ENCODE measurements at regions not wholly inside any gene's neighbourhood (a gene's known extent, or its start where the extent isn't known, plus 50 kb on each side); places are given as distances from the start of the nearest gene placed in this dataset.

GRCh38 chr5:119808474-119808873 lies 179.1 kb downstream of the FAM170A start:
- H3K4me3 Mint-ChIP-seq, result no peak overlapping the region
- peaks cover 3% of the 10 kb centered on the region for H3K27me3 Mint-ChIP-seq (ENCODE audit: low read depth, poor library complexity)
- H3K9me3 Mint-ChIP-seq, result peaks cover 41% of the 10 kb centered on the region
- peaks cover 16% of the 10 kb centered on the region for H3K36me3 Mint-ChIP-seq (ENCODE audit: low read depth)
- H3K4me1 Mint-ChIP-seq, result peaks cover 5% of the 10 kb centered on the region
- DNase-seq, result no peak
- TF ChIP-seq CTCF (IDR thresholded peaks at IDR 0.05), result no peak
- no peak overlapping the region for H3K27ac Mint-ChIP-seq

GRCh38 chr5:119810217-119810616 lies 180.9 kb downstream of the FAM170A start:
- H3K36me3 Mint-ChIP-seq (ENCODE audit: low read depth), result peaks cover 16% of the 10 kb centered on the region
- H3K27me3 Mint-ChIP-seq (ENCODE audit: low read depth, poor library complexity), result peaks cover 3% of the 10 kb centered on the region
- no peak overlapping the region for H3K4me3 Mint-ChIP-seq

GRCh38 chr5:119811458-119811857 lies 182.1 kb downstream of the FAM170A start:
- peaks cover 16% of the 10 kb centered on the region for H3K36me3 Mint-ChIP-seq (ENCODE audit: low read depth)
- no peak overlapping the region for H3K27ac Mint-ChIP-seq
- no peak for TF ChIP-seq CTCF (IDR thresholded peaks at IDR 0.05)

More at GRCh38 chr5:119810217-119810616, 180.9 kb downstream of the FAM170A start:
- Mint-ChIP-seq H3K9me3 (peaks cover 33% of the 10 kb centered on the region), H3K4me1 (peaks cover 5% of the 10 kb centered on the region), H3K27ac (no peak overlapping the region)
- DNase-seq, result no peak
- no peak for TF ChIP-seq CTCF (IDR thresholded peaks at IDR 0.05)

DNA sequence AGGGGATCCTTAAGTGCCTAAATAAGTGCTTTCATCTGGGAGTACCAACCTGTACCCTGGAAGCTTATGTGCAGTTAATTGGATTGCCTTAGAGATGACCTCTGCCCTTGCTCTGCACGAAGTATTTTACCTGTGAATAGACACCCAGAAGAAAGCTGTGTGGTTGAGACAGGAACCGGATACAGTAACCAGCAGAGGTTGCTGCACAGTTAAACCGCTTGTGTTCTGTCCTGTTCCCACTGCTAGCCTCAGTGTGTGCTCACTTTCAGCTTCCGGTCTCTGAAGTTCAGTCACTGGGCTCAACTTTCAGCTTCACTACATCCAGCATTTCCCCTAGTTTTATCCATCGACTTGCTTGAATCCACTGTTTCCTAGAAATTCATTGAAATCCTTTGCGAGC lies 185.3 kb downstream of the FAM170A start:
- H3K4me1 Mint-ChIP-seq, result peaks cover 5% of the 10 kb centered on the region
- no peak overlapping the region for H3K27ac Mint-ChIP-seq
- H3K4me3 Mint-ChIP-seq, result no peak overlapping the region
- H3K9me3 Mint-ChIP-seq, result peaks cover 6% of the 10 kb centered on the region
- TF ChIP-seq CTCF (IDR thresholded peaks at IDR 0.05), result no peak
- H3K27me3 Mint-ChIP-seq (ENCODE audit: low read depth, poor library complexity), result no peaks in the 10 kb centered on the region
- DNase-seq, result no peak
- no peaks in the 10 kb centered on the region for H3K36me3 Mint-ChIP-seq (ENCODE audit: low read depth)

More at GRCh38 chr5:119811458-119811857, 182.1 kb downstream of the FAM170A start:
- Mint-ChIP-seq H3K4me3 (no peak overlapping the region), H3K9me3 (peaks cover 30% of the 10 kb centered on the region), H3K27me3 (ENCODE audit: low read depth, poor library complexity) (peaks cover 3% of the 10 kb centered on the region), H3K4me1 (peaks cover 5% of the 10 kb centered on the region)
- DNase-seq, result no peak

DNA sequence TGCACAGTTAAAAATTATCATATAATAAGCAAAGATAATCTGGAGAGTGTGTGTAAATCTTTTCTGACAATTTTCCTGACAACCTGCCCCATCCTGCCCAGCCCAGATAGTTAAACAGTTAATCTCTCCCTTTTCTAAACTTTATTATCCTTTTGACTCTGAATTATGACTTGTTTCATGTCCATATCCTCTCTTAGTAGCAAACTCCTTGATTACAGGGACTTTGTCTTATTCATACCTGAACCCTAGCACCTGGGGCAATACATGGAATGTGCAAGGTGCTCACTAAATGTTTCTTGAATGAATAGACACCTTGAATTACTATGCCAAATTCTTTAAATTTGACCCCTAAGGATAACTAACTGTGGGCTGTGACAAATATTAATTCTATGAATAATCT lies 186.7 kb downstream of the FAM170A start:
- H3K36me3 Mint-ChIP-seq (ENCODE audit: low read depth), result no peaks in the 10 kb centered on the region
- no peaks in the 10 kb centered on the region for H3K27me3 Mint-ChIP-seq (ENCODE audit: low read depth, poor library complexity)
- H3K9me3 Mint-ChIP-seq, result peaks cover 6% of the 10 kb centered on the region
- H3K4me1 Mint-ChIP-seq, result peaks cover 5% of the 10 kb centered on the region
- H3K27ac Mint-ChIP-seq, result no peak overlapping the region
- DNase-seq, result no peak
- TF ChIP-seq CTCF (IDR thresholded peaks at IDR 0.05), result no peak
- H3K4me3 Mint-ChIP-seq, result no peak overlapping the region

DNA sequence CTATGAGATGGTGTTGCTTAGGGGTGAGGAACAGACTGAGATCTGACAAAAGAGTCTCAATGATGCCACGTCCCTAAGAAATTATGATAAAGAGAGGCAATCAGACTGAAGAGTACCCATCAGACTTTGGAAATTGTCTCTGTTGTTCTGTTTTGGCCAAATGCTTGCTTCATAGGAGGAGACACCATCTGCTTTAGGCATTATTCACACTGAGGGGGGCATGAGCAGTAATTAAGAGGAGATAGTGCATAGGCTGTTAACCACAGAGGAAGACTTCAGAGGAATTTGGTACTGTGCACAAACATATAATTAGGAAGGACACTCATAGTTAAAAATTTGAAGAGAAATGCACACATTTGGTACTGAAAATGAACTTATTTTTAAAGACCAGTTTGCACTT lies 190.7 kb downstream of the FAM170A start:
- DNase-seq, result no peak
- TF ChIP-seq CTCF (IDR thresholded peaks at IDR 0.05), result no peak
- Mint-ChIP-seq H3K4me3 (no peak overlapping the region), H3K9me3 (no peaks in the 10 kb centered on the region), H3K27me3 (ENCODE audit: low read depth, poor library complexity) (peaks cover 2% of the 10 kb centered on the region), H3K4me1 (no peaks in the 10 kb centered on the region), H3K36me3 (ENCODE audit: low read depth) (no peaks in the 10 kb centered on the region), H3K27ac (no peak overlapping the region)
